HG02763 (cell line): ENCODE measurements at regions not wholly inside any gene's neighbourhood (a gene's known extent, or its start where the extent isn't known, plus 50 kb on each side); places are given as distances from the start of the nearest gene placed in this dataset.

ENCODE experiments used
- ATAC-seq: cut with Tn5 transposase; IDR thresholded peaks from one replicate; pipeline ENCODE4 v1.9.1; 2021; ENCODE audit warnings: mild to moderate bottlenecking, moderate library complexity; ENCODE audit not compliant: unreplicated experiment

GRCh38 chr3:124174910-124175874 lies 183.3 kb upstream of the ROPN1 start:
- no peak for ATAC-seq

- no peak for ATAC-seq
Observed at GRCh38 chr3:124177071-124177470, 185.1 kb upstream of the ROPN1 start.

GRCh38 chr3:124178531-124178930 lies 186.6 kb upstream of the ROPN1 start:
- ATAC-seq = no peak

GRCh38 chr3:124200407-124200806 lies 208.5 kb upstream of the ROPN1 start:
- no peak for ATAC-seq

- ATAC-seq = no peak
Observed at GRCh38 chr3:124201226-124201625, 209.3 kb upstream of the ROPN1 start.

- no peak for ATAC-seq
Observed at GRCh38 chr3:124201786-124202185, 209.9 kb upstream of the ROPN1 start.

- no peak for ATAC-seq
Observed at GRCh38 chr3:124202754-124203153, 210.8 kb upstream of the ROPN1 start.

GRCh38 chr3:124203292-124203691 lies 211.4 kb upstream of the ROPN1 start:
- ATAC-seq = no peak

GRCh38 chr3:124206225-124207055 lies 214.5 kb upstream of the ROPN1 start:
- ATAC-seq = no peak

GRCh38 chr3:124207077-124207476 lies 215.2 kb upstream of the ROPN1 start:
- no peak for ATAC-seq

- ATAC-seq = peak; percentile 85
Observed at GRCh38 chr3:124207873-124208485, 216.1 kb upstream of the ROPN1 start.

- no peak for ATAC-seq
Observed at GRCh38 chr3:124209426-124209825, 217.5 kb upstream of the ROPN1 start.

GRCh38 chr3:124210899-124211298 lies 219.0 kb upstream of the ROPN1 start:
- no peak for ATAC-seq

GRCh38 chr3:124213641-124214040 lies 221.7 kb upstream of the ROPN1 start:
- ATAC-seq = no peak

GRCh38 chr3:124217542-124217941 lies 225.6 kb upstream of the ROPN1 start:
- no peak for ATAC-seq

- no peak for ATAC-seq
Observed at GRCh38 chr3:124221422-124221821, 229.5 kb upstream of the ROPN1 start.

GRCh38 chr3:124223853-124224252 lies 231.9 kb upstream of the ROPN1 start:
- no peak for ATAC-seq

GRCh38 chr3:124227150-124227630 lies 235.3 kb upstream of the ROPN1 start:
- no peak for ATAC-seq

GRCh38 chr3:124229420-124229819 lies 237.5 kb upstream of the ROPN1 start:
- ATAC-seq = no peak

- ATAC-seq = no peak
Observed at GRCh38 chr3:124229836-124230235, 237.9 kb upstream of the ROPN1 start.

- no peak for ATAC-seq
Observed at GRCh38 chr3:124230432-124230831, 238.5 kb upstream of the ROPN1 start.
